Right atrium auricular region (tissue), 2 donors: ENCODE measurements at regions not wholly inside any gene's neighbourhood (a gene's known extent, or its start where the extent isn't known, plus 50 kb on each side); places are given as distances from the start of the nearest gene placed in this dataset.
"Not testable (repeated sequence)": the region's sequence is repeated elsewhere in the genome, so short reads cannot be mapped to it uniquely, and the experiment has no call there.

Experiments
- DNase-seq: peaks from one replicate; pipeline ENCODE4 v3.0.0-alpha.2; 2019; ENCODE audit warnings: low spot score
- H3K27ac ChIP-seq, 2 donors: fragments of 200-600 bp; sonication (generic); 1 replicate in 1 of 2; 2 replicates in 1 of 2; pipeline ENCODE4 v1.5.1; 2016 to 2019
- H3K27me3 ChIP-seq, 2 donors: fragments of 200-600 bp; sonication (generic); one replicate each; pipeline versions ENCODE4 v1.5.1 to v1.6.0; 2017 to 2019
- H3K36me3 ChIP-seq: fragments of 200-600 bp; sonication (generic); one replicate; pipeline ENCODE4 v1.5.1; 2016
- H3K4me1 ChIP-seq, 2 donors: fragments of 200-600 bp; sonication (generic); one replicate each; pipeline versions ENCODE4 v1.5.1 to v1.6.0; 2017 to 2019
- H3K4me3 ChIP-seq, 2 donors: fragments of 200-600 bp; sonication (generic); 1 replicate in 1 of 2; 2 replicates in 1 of 2; pipeline ENCODE4 v1.5.1; 2017 to 2019; ENCODE audit warnings: mild to moderate bottlenecking in 1 of 2, moderate library complexity in 1 of 2
- H3K9me3 ChIP-seq, 2 donors: fragments of 200-600 bp; sonication (generic); one replicate each; pipeline ENCODE4 v1.5.1; 2019
- CTCF ChIP-seq, 2 donors: fragments of 200-600 bp; sonication (generic); IDR thresholded peaks; one replicate each; pipeline ENCODE4 v1.5.1; 2019; ENCODE audit warnings: antibody characterized with exemption in 2 of 2

- Histone ChIP-seq H3K36me3 (no peaks in the 10 kb centered on the region), H3K9me3 (peaks cover 0 to 34% of the 10 kb centered on the region in 2 donors), H3K27me3 (no peaks in the 10 kb centered on the region), H3K4me1 (no peaks in the 10 kb centered on the region), H3K27ac (no peak overlapping the region), H3K4me3 (no peak overlapping the region)
- DNase-seq = no peak
- no peak for TF ChIP-seq CTCF (IDR thresholded peaks at IDR 0.05)
These were observed 115.7 kb downstream of the ZNF92 start for GRCh38 chr7:65489260-65489767.

- DNase-seq, H3K27ac ChIP-seq, H3K36me3 ChIP-seq, H3K9me3 ChIP-seq, H3K4me1 ChIP-seq, H3K4me3 ChIP-seq, H3K27me3 ChIP-seq: not testable (repeated sequence)
These were observed 123.0 kb downstream of the ZNF92 start for GRCh38 chr7:65496697-65497096.

- H3K4me1 ChIP-seq = no peaks in the 10 kb centered on the region
- H3K4me3 ChIP-seq = no peak overlapping the region
- H3K27ac ChIP-seq = no peak overlapping the region
- DNase-seq = no peak
- TF ChIP-seq CTCF (IDR thresholded peaks at IDR 0.05) = no peak
- H3K36me3 ChIP-seq = no peaks in the 10 kb centered on the region
- H3K27me3 ChIP-seq = no peaks in the 10 kb centered on the region
- H3K9me3 ChIP-seq = no peaks in the 10 kb centered on the region
These were observed 129.9 kb downstream of the ZNF92 start for GRCh38 chr7:65503434-65504152.

- H3K4me1 ChIP-seq, H3K36me3 ChIP-seq, H3K9me3 ChIP-seq, H3K27me3 ChIP-seq, H3K4me3 ChIP-seq, H3K27ac ChIP-seq, DNase-seq: not testable (repeated sequence)
These were observed 131.1 kb downstream of the ZNF92 start for GRCh38 chr7:65504504-65505319.

GRCh38 chr7:65505320-65505633 is 131.6 kb downstream of the ZNF92 start:
- H3K9me3 ChIP-seq, H3K27me3 ChIP-seq, H3K36me3 ChIP-seq, H3K4me3 ChIP-seq, DNase-seq, H3K27ac ChIP-seq: not testable (repeated sequence)
- peaks cover 0 to 11% of the 10 kb centered on the region in 2 donors for H3K4me1 ChIP-seq

- not testable (repeated sequence) for DNase-seq, H3K27ac ChIP-seq, H3K36me3 ChIP-seq, H3K9me3 ChIP-seq
- peaks cover 0 to 11% of the 10 kb centered on the region in 2 donors for H3K4me1 ChIP-seq
- H3K4me3 ChIP-seq = peak overlapping the region; percentile 36 to 45
- peaks cover 0 to 17% of the 10 kb centered on the region in 2 donors for H3K27me3 ChIP-seq
These were observed 135.1 kb downstream of the ZNF92 start for GRCh38 chr7:65508581-65509367.

- Histone ChIP-seq H3K9me3 (no peaks in the 10 kb centered on the region), H3K4me3 (peak overlapping the region; percentile 36 to 45), H3K36me3 (no peaks in the 10 kb centered on the region), H3K27ac (no peak overlapping the region), H3K27me3 (peaks cover 0 to 17% of the 10 kb centered on the region in 2 donors), H3K4me1 (peaks cover 0 to 11% of the 10 kb centered on the region in 2 donors)
- no peak for DNase-seq
- no peak for TF ChIP-seq CTCF (IDR thresholded peaks at IDR 0.05)
These were observed 135.9 kb downstream of the ZNF92 start for GRCh38 chr7:65509368-65510186.

- H3K4me1 ChIP-seq = peaks cover 0 to 11% of the 10 kb centered on the region in 2 donors
- peaks cover 0 to 17% of the 10 kb centered on the region in 2 donors for H3K27me3 ChIP-seq
- H3K9me3 ChIP-seq, H3K36me3 ChIP-seq, H3K27ac ChIP-seq, DNase-seq: not testable (repeated sequence)
- H3K4me3 ChIP-seq = peak overlapping the region in 1 of 2 donors; percentile 45
These were observed 136.5 kb downstream of the ZNF92 start for GRCh38 chr7:65510187-65510538.

GRCh38 chr7:65519751-65520150 is 146.1 kb downstream of the ZNF92 start:
- DNase-seq, H3K36me3 ChIP-seq, H3K4me3 ChIP-seq, H3K4me1 ChIP-seq, H3K27ac ChIP-seq, H3K9me3 ChIP-seq, H3K27me3 ChIP-seq: not testable (repeated sequence)

- H3K9me3 ChIP-seq, H3K4me3 ChIP-seq, DNase-seq, H3K36me3 ChIP-seq, H3K27me3 ChIP-seq, H3K4me1 ChIP-seq, H3K27ac ChIP-seq: not testable (repeated sequence)
These were observed 172.0 kb downstream of the ZNF92 start for GRCh38 chr7:65545465-65546161.
